Stimulated activated CD8-positive, alpha-beta memory T cell treated with anti-CD3 and anti-CD28 coated beads, Interleukin-12 subunit alpha, Interleukin-12 subunit beta, amount 100 ng/mL, for 24 hours (primary cell): ENCODE measurements at regions not wholly inside any gene's neighbourhood (a gene's known extent, or its start where the extent isn't known, plus 50 kb on each side); places are given as distances from the start of the nearest gene placed in this dataset.
"Not testable (repeated sequence)": the region's sequence is repeated elsewhere in the genome, so short reads cannot be mapped to it uniquely, and the experiment has no call there.

Source experiments
- DNase-seq: peaks from one replicate; pipeline ENCODE4 v3.0.0-alpha.2; 2020; ENCODE audit errors: extremely low read depth

DNA sequence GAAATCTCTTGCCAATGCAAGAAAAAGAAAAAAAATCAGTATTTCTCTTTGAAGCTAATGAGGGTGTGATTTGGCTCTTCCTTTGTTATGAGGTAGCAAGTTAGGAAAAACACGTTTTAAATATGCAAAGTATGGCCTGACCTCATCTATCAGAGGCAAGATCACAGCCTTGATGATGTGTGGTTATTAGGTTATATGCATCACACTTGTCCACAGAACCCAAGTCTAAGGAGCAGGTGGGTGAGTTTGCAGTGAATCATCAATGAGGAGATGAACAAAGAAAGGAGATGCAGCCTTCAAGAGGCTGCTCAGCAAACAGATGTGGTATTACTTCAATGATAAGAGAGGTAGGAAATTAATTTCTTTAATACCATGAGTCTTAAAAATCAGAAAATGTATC lies 594.8 kb upstream of the CDH5 start:
- no peak for DNase-seq

DNA sequence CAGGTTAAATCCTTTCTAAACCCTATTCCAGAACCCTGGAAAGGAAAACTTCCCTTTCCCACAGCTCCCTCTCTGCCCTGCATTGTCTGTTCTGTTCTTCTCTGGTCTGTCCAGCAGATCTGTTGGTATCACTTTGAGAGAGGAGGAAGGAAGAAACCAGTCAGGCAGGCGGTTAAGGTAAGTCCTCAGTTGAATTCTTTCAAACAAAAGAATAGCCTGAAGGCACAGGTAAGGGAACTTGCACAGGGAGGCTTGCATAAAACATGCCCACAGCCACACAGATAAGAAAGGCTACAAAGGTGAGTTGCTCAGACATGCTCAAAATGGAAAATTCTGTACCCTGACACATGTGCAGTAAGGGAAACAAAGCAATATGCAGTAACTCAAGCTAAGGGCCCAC lies 595.7 kb upstream of the CDH5 start:
- no peak for DNase-seq

DNA sequence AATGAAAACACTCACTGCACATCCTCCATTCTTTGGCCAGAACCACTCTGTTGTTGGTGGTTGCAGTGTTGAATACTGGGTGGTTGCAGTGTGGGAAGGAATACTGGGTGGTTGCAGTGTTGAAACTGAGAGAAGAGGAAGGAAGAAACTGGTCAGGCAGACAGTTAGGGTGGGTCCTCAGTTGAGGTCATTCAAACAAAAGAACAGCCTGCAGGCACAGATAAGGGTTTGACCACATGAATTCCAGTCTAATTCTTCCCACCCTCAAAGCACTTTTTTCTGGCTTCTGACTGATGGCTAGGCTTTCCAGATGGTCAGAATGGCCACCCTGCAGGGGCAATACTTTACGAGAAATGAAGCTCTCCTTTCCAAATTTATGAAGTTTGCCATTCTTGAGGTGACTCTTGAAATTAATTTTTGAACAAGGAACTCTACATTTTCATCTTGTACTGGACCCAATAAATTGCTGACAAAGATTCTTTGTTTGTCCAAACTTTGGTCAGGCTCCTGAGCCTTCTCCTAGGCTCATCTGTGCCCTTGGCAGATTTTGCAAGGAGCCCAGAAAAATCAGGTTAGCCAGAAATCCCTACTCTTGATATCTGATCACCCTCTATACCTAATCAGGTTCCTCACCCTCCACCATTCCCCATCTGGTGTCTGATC lies 596.6 kb upstream of the CDH5 start:
- DNase-seq, result no peak

DNA sequence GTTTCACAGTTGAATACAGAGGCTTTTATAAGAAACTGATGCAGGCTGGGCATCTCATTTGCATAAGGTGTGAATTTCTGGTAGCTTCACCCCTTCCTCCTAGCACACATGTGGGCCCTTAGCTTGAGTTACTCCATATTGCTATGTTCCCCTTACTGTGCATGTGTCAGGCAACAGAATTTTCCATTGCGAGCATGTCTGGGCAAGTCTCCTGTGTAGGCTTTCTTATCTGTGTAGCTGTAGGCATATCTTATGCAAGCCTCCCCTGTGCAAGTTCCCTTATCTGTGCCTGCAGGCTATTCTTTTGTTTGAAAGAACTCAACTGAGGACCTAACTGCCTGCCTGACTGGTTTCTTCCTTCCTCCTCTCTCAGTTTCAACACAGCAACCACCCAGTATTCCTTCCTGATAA lies 597.4 kb upstream of the CDH5 start:
- no peak for DNase-seq

- DNase-seq, result no peak
Observed at GRCh38 chr16:65767125-65767524, 599.4 kb upstream of the CDH5 start.

GRCh38 chr16:65763640-65764305 lies 602.7 kb upstream of the CDH5 start:
- DNase-seq, result no peak

GRCh38 chr16:65760874-65761273 lies 605.6 kb upstream of the CDH5 start:
- DNase-seq, result no peak

GRCh38 chr16:65758620-65759019 lies 607.9 kb upstream of the CDH5 start:
- DNase-seq, result no peak

- no peak for DNase-seq
Observed at GRCh38 chr16:65757064-65757463, 609.4 kb upstream of the CDH5 start.

DNA sequence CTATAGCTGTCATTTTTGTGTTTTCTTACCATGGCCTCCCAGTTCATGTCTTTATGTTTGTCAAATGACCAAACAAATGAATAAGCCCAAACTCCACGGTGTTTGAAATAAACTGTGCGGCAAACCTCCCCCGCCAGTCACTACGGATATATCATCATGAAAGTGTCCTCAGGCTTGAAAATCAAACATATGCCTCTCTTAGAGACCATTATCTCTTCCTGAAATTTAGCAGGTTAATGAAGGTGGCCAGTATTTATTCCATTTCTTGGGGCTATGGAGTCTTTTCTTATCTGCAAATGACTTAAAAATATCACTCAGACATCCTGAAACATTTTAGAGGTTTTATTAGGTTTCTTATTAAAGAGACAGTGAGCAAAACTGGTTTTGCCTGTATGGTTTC lies 610.3 kb upstream of the CDH5 start:
- no peak for DNase-seq

DNA sequence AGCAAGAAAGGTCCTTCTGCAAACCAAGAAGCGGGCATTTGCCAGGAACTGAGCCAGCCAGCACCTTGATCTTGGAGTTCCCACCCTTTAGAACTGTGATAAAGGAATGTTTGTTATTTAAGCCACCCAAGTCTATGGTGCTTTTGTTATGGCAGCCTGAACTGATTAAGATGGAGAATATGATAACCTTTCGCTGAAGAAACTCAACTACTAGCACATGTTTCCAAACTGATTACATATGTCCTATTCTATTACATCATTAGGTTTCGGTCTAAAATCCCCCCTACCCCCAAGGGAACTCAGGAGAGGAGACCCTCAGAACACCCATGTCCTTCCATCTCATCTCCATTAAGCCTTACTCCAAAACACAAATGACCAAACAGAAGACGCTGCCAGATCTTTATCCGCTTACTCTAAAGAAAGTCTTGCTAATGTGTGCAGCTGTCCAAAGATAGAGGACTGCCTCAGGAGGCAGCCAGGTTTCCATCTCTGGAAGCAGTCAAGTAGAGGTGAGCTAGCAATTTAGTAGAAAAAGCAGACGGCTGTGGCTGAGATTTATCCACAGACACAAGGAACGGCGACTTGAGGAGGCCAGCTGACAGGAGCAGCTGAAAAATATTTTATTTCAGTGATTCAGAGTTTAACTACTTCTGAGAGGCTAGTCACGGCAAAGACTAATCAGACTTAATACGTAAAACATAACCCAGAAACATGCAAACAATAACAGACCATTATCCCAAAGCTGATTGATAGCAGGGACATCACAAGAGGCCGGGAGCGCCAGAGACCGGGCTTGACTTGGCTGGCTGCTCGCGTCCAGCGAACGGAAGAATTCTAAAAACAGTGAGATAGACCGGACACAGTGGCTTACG lies 611.4 kb upstream of the CDH5 start:
- no peak for DNase-seq

GRCh38 chr16:65752522-65752844 lies 614.0 kb upstream of the CDH5 start:
- DNase-seq, result no peak

DNA sequence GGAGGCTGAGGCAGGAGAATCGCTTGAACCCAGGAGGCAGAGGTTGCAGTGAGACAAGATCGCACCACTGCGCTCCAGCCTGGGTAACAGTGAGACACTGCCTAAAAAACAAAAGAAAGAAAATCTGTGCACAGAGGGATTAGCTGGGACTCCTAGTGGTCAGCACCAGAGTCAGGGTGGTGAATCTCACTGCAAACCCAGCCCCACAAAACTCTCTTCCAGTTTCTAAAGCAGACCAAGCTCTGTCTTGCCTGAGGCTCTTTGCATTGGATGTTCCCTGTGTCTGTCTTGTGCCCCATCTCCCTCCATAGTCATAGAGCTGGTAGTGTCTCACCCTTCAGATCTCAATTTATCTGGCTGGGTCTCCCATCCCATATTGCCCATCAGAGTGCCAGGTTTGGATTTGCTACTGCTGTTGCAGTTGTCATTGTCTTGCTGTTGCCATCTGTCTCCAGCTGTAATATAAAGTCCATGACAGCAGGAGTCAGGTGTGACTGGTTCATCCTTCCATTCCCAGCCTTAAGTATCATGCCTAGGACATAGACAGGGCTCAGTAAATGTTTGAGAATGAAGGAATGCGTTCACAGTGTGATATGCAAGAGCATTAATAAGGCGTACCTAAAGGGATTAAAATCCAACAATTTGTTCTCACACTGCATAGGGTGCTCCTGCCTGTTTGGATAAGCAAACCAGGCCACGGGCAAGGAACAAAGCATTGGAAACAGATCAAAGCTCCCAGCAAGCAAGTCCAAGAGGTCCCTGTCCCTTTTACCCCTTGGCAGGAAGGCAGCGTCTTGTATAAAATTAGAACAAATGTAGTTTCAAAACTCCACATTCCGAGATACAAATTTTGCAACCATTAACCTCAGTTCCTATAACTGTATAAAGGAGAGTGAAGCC lies 614.6 kb upstream of the CDH5 start:
- no peak for DNase-seq

- DNase-seq, result no peak
Observed at GRCh38 chr16:65749506-65749905, 617.0 kb upstream of the CDH5 start.

- no peak for DNase-seq
Observed at GRCh38 chr16:65746941-65747340, 619.5 kb upstream of the CDH5 start.

GRCh38 chr16:65745201-65745708 lies 621.2 kb upstream of the CDH5 start:
- no peak for DNase-seq

DNA sequence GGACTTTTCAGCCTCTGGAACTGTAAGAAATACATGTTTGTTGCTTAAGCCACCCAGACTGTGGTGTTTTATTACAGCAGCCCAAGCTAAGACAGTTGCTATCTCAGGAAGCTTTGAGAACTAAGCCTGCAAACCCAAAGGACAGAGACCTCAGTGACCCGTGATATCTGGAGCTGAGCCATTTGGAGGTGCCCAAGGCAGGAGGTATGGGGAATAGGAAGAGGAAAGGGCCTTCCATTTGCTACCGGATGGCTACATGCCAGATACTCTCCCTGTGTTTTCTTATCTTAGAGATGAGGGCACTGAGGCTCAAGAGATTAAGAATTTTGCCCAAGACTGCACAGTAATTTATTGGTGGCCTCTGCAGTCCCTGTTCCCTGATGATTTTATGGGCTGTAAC lies 622.1 kb upstream of the CDH5 start:
- no peak for DNase-seq

GRCh38 chr16:65743558-65743957 lies 621.7 kb upstream of the CDH11 start:
- no peak for DNase-seq

DNA sequence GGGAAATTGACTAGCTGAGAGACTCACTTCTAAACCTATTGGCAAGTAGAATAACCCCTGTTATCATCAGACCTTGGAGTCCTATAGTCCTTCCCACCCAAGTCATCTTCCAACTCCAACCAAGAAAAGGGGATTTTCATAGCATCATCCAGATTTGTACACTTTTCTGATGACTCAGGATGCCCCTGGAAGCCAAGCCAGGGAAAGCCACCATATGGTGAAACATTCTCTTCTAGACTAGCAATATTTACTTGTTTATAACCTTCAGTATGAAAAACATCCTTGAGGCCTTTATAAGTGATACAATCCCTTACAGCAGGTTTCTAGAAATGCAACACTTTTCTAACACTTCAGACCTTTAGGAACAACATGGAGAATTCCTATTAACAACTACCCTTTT lies 618.8 kb upstream of the CDH11 start:
- no peak for DNase-seq

GRCh38 chr16:65739518-65739917 lies 617.7 kb upstream of the CDH11 start:
- no peak for DNase-seq

DNA sequence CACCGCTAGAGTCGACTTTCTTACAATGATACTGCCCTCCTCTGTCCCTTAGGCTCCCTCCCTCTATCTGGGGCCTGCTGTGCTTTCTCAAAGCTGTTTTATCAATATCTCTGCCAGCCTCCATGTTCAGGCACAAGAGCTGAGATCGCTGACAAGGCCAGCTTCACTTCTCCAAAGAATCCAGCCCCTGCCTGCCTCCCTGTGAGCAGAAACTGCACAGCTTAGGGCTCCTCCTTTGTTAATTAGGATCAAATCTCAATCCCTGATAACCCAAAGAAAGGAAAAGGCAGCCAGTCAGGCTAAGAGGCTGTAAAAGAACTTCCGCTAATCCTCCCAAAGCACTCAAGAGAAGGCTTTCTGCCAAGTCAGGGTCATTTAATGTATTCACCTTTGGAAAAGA lies 616.0 kb upstream of the CDH11 start:
- no peak for DNase-seq

- DNase-seq, result not testable (repeated sequence)
Observed at GRCh38 chr16:65735615-65736014, 613.8 kb upstream of the CDH11 start.
